A673 (cell line): ENCODE measurements at regions not wholly inside any gene's neighbourhood (a gene's known extent, or its start where the extent isn't known, plus 50 kb on each side); places are given as distances from the start of the nearest gene placed in this dataset.
"Not testable (repeated sequence)": the region's sequence is repeated elsewhere in the genome, so short reads cannot be mapped to it uniquely, and the experiment has no call there.

Source experiments
- CTCF ChIP-seq: fragments of 300-800, 200-600 bp; sonication (generic); conservative IDR thresholded peaks from 2 replicates; pipeline ENCODE4 v1.5.1; 2017; ENCODE audit warnings: low read depth, mild to moderate bottlenecking, antibody characterized with exemption, low read length, moderate library complexity, mixed read lengths
- EZH2 ChIP-seq: fragments of 200-600 bp; sonication (generic); IDR thresholded peaks from 2 replicates; pipeline ENCODE4 v1.6.1; 2017; ENCODE audit warnings: borderline replicate concordance, low read depth, mild to moderate bottlenecking, mixed read lengths, antibody characterized with exemption, low read length; ENCODE audit not compliant: poor library complexity, severe bottlenecking

GRCh38 chr20:61101321-61101720, 150.7 kb upstream of the CDH4 start:
- not testable (repeated sequence) for TF ChIP-seq CTCF, EZH2
